Globus pallidus (tissue), 1 donor: ENCODE measurements at regions not wholly inside any gene's neighbourhood (a gene's known extent, or its start where the extent isn't known, plus 50 kb on each side); places are given as distances from the start of the nearest gene placed in this dataset.

Experiments
- DNase-seq: peaks from one replicate; pipeline ENCODE4 v3.0.0-alpha.2; 2015; ENCODE audit warnings: low spot score

DNA sequence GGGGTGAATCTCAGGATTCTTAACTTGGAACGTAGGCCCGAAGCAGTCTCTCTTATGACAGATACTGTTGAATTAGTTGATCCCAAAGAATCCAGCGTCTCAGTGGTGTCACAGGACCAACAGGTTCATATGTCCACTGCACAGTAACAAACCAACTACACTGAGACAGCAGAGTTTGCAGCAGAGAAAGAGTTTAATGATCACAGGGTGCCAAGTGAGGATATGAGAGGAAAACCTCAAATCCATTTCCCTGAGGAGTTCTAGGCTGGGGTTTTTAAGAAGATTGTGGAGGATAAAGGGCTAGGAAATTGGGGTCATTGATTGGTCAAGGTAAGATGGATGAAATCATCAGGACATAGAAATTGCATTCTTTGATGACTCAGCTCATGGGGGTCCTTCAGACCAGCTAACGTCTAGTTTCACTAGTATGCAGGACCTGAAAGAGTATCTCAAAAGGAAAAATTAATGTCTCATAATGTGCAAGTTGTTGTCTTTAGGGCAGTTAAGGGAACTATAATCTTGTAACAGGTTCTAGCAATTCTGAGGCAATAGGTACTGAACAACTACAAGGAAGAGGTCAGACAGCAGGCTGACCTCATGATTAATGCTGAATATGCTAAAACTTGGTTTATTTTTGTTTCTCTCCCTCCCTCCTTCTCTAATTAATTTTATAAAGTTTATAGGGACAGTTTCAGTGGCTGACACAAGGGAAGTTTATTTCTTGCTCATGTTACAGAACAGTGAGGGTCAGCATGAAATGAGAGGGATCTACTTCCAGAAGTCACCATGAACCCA lies 310.9 kb upstream of the NEBL start:
- DNase-seq: no peak

DNA sequence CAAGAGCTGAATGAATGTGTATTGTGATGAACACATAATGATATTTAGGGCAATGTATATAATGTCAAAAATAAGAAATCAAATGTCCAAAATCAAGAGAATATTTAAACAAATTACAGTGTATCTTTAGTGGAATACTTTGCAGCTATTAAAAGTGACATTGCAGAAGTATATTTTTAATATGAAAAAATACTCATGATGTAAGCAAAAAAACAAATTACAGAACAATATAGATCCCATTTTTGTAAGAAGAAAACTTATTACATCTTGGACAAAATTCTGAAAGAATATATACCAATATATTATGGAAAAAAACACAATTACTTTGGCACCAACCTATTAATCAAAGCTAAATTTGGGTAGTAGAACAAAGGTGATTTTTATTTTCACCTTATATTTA lies 308.2 kb upstream of the NEBL start:
- no peak for DNase-seq

DNA sequence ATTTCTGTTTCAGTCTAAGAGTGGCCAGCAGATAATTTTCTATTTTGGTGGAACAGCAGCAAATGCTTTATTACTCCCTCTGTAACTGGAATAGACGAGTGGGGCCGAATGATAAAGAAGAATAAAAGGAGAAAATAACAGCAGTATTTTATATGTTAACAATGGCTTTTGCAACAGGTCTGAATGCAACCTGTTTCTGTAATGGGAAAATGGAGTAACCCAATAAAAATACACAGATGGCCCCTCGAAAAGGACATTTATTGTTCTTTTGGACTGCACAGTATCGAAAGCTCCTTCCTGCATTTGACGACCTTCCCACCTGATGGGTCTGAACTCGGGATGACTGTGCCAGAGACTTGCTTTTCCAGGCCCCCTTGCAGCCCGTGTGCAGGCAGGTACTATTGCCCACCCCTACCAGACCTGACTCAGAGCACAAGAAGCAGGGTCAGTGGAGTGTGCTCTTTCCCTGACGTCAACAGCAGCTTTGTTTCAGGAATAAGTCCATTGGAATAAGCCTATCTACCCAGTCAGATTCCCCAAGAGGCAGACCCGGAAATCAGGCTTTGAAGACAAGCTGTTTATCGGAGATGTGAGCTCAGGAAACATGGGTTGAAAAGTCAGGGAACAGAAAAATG lies 306.5 kb upstream of the NEBL start:
- no peak for DNase-seq

GRCh38 chr10:21202776-21203462 lies 305.8 kb upstream of the NEBL start:
- no peak for DNase-seq

DNA sequence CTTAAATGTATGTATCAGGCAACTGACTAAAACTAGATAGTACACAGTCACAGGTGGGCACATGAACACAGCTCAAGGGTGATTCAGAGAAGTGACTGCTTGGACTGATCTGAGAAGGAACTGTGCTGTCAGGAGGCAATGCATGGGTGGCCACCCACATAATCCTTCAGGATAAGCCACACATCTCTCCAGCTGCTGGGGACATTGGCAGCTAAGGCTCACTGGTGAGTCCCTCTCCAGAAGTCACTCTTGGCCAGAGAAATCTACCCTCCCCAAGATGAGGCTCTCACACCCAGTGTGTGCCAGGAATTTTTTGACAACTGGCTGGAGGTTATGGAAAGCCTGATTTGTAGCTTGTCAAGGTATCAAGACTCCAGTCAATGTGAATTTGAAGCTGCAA lies 302.4 kb upstream of the NEBL start:
- DNase-seq: no peak

DNA sequence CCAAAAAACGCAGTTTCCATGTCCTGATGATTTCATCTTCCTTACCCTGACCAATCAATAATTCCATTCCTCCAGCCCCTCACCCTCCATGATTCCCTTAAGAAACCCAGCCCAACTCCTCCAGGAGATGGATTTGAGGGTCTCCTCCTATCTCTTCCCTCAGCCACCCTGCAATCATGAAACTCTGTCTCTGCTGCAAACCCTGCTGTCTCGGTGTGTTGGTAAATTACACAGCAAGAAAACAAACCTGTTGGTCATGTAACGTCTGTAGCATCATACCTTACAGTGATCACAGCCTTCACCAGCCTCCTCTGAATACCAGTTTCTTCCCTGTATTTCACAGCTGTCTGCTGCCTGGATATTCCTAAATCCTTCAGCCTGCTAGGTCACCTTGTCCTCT lies 300.7 kb upstream of the NEBL start:
- no peak for DNase-seq

GRCh38 chr10:21196822-21197395 lies 299.8 kb upstream of the NEBL start:
- DNase-seq: no peak

- DNase-seq: no peak
Observed at GRCh38 chr10:21195252-21195651, 298.1 kb upstream of the NEBL start.

DNA sequence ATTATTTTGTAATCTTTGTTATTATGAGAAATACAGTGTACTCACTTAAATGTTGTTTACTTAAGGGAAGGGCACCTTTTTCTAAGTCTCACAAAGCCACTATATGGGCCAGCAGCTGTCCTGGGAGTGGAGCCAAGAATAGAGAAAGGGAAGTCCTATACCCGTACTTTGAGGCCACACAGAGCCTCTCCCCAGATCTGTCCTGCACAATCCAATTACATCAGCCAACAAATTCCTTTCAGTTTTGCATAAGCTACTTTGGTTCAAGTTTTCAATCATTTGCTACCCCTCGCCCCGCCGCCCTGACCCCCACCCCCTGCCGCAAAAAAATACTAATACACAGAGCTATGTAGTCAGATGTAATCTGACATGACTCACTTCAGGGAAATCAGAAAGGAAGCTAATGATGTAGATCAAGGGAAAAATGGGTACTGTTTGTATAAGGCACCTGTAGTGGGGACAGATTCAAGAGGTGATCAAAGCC lies 297.4 kb upstream of the NEBL start:
- DNase-seq: no peak

DNA sequence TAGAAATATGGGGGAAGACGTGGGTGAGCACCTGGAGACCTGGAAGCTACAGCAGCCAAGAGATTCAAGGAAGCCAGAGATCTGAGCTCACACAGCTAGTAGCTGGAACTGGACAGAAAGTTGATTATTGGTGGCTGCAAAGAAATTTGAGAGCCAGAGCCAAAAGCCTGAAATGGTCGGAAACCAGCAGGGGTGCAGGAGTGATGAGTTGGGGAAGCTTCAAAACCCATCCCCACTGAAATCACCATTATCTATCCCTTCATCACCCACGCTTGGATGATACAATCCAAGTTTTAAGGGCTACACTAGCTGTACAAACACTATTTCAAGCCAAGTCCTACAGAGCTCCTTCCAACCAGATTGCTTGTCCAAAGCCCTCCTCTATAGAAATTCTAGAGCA lies 296.1 kb upstream of the NEBL start:
- DNase-seq: no peak

DNA sequence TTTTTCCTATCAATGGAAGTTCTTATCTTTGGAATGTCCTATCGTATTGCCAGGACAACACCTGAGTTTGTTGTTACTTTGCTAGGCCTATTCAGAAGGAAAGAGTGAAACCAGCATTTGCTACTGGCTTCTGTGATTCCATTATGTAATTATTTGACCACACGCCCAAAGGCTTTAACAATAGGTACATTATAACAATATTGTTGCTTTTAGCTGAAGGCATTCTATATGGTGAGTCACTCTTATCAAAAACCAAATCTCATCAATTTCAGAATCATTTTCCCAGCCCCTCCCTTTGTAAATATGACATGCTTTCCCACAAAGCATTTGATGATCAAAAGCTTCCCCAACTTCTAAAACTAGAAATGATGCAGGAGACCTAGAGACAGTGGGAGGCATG lies 294.4 kb upstream of the NEBL start:
- DNase-seq: no peak

GRCh38 chr10:21184984-21185383 lies 287.9 kb upstream of the NEBL start:
- no peak for DNase-seq

GRCh38 chr10:21184216-21184615 lies 287.1 kb upstream of the NEBL start:
- DNase-seq: no peak

DNA sequence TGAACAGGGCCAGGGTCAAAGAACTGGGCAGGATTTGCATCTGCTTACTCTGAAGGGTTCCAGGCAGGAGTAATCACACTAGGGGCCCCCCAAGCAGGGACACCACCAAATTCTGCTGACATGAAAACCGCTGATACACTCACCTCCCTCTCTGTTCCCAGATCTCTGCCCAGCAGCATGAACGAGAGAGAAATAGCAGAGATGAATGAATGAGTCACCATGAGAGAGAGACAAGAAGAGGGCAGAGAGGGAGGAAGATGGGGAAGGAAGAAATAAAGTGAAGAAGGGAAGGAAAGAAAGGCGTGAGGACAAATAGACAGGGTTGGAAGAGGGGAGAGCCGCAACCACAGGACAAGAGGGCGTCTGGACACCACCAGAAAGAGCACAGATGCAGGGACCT lies 285.9 kb upstream of the NEBL start:
- DNase-seq: no peak

- no peak for DNase-seq
Observed at GRCh38 chr10:21181451-21181850, 284.3 kb upstream of the NEBL start.

- DNase-seq: no peak
Observed at GRCh38 chr10:21180604-21181003, 283.5 kb upstream of the NEBL start.

GRCh38 chr10:21176934-21177480 lies 279.9 kb upstream of the NEBL start:
- DNase-seq: no peak

- no peak for DNase-seq
Observed at GRCh38 chr10:21175797-21176196, 278.7 kb upstream of the NEBL start.

GRCh38 chr10:21174715-21175495 lies 277.8 kb upstream of the NEBL start:
- no peak for DNase-seq

- no peak for DNase-seq
Observed at GRCh38 chr10:21173802-21174714, 276.9 kb upstream of the NEBL start.
